ENCODE measurements at regions not wholly inside any gene's neighbourhood (a gene's known extent, or its start where the extent isn't known, plus 50 kb on each side); places are given as distances from the start of the nearest gene placed in this dataset.

- H2AFZ ChIP-seq (ENCODE audit: low read length) = no peak overlapping the region
- H3K9ac ChIP-seq (ENCODE audit: insufficient read depth, low read depth, low read length) = no peak overlapping the region
- 47% methylated on average over 3 of the region's 3 CpGs for WGBS (ENCODE audit: low lambda C conversion rate)
- FAIRE-seq = no peak
- H3K4me1 ChIP-seq (ENCODE audit: insufficient read depth, low read length) = no peaks in the 10 kb centered on the region
- H3K27ac ChIP-seq (ENCODE audit: extremely low read length, insufficient read depth, low read length) = no peak overlapping the region
- ChIA-PET POLR2A (no interaction called here), CTCF (ENCODE audit: low intra/inter-chr PET ratio, low total read pairs) (no interaction called here)
- intact Hi-C loops (cut with micrococcal nuclease; ENCODE audit: unreplicated experiment) = no loop called here
- no peak overlapping the region for H3K4me2 ChIP-seq (ENCODE audit: low read depth, low read length)
- no peak overlapping the region for H3K4me3 ChIP-seq (replicated peaks in 1 of 3; ENCODE audit: insufficient read depth in 1 of 3, low read depth in 2 of 3, low read length in 3 of 3)
- DNase-seq (ENCODE audit: low spot score) = no peak
- TF ChIP-seq HNF1A (IDR thresholded peaks at IDR 0.05; ENCODE audit: low read depth) = no peak
- TF ChIP-seq HNF1A (CRISPR knock-in tag; IDR thresholded peaks at IDR 0.05; ENCODE audit: borderline replicate concordance) = no peak
- no peak for TF ChIP-seq POLR2AphosphoS2 (IDR thresholded peaks at IDR 0.05; ENCODE audit: low read depth, low read length)
- no TSS peak for BruUV-seq (replicated peaks)
- H3K79me2 ChIP-seq (ENCODE audit: insufficient read depth, low read length) = no peaks in the 10 kb centered on the region
- no peaks in the 10 kb centered on the region for H3K36me3 ChIP-seq (replicated peaks in 1 of 2; ENCODE audit: control insufficient read depth in 1 of 2, insufficient read depth in 2 of 2, low read length in 2 of 2)
- in situ Hi-C loops (cut with HindIII; ENCODE audit: extremely low pct_ligation_motif_present, low pct_unique_long_range_greater_than_20kb) = no loop called here
- H3K27me3 ChIP-seq (ENCODE audit: control insufficient read depth in 1 of 2, insufficient read depth in 2 of 2, low read length in 2 of 2) = no peaks in the 10 kb centered on the region
- ATAC-seq = no peak
- no peaks in the 10 kb centered on the region for H3K9me3 ChIP-seq (ENCODE audit: low read length)
- no peaks in the 10 kb centered on the region for H4K20me1 ChIP-seq (ENCODE audit: insufficient read depth, low read length)
Observed at GRCh38 chrX:140928739-140929138, 73.7 kb upstream of the SPANXB1 start.

- intact Hi-C loops (cut with micrococcal nuclease; ENCODE audit: unreplicated experiment) = no loop called here
- Histone ChIP-seq H4K20me1 (ENCODE audit: insufficient read depth, low read length) (no peaks in the 10 kb centered on the region), H3K4me1 (ENCODE audit: insufficient read depth, low read length) (no peaks in the 10 kb centered on the region), H3K36me3 (replicated peaks in 1 of 2; ENCODE audit: control insufficient read depth in 1 of 2, insufficient read depth in 2 of 2, low read length in 2 of 2) (no peaks in the 10 kb centered on the region), H3K27ac (ENCODE audit: extremely low read length, insufficient read depth, low read length) (no peak overlapping the region), H3K9ac (ENCODE audit: insufficient read depth, low read depth, low read length) (no peak overlapping the region), H3K27me3 (ENCODE audit: control insufficient read depth in 1 of 2, insufficient read depth in 2 of 2, low read length in 2 of 2) (no peaks in the 10 kb centered on the region), H3K9me3 (ENCODE audit: low read length) (no peaks in the 10 kb centered on the region), H3K79me2 (ENCODE audit: insufficient read depth, low read length) (no peaks in the 10 kb centered on the region), H3K4me3 (replicated peaks in 1 of 3; ENCODE audit: insufficient read depth in 1 of 3, low read depth in 2 of 3, low read length in 3 of 3) (no peak overlapping the region), H3K4me2 (ENCODE audit: low read depth, low read length) (no peak overlapping the region), H2AFZ (ENCODE audit: low read length) (no peak overlapping the region)
- WGBS (ENCODE audit: low lambda C conversion rate) = 0% methylated on average over 3 of the region's 3 CpGs
- in situ Hi-C loops (cut with HindIII; ENCODE audit: extremely low pct_ligation_motif_present, low pct_unique_long_range_greater_than_20kb) = no loop called here
- ATAC-seq (no peak), DNase-seq (ENCODE audit: low spot score) (no peak), FAIRE-seq (no peak)
- ChIA-PET CTCF (ENCODE audit: low intra/inter-chr PET ratio, low total read pairs) (no interaction called here), POLR2A (no interaction called here)
- TF ChIP-seq ZFP36L1 (CRISPR knock-in tag; IDR thresholded peaks at IDR 0.05) = no peak
- no peak for TF ChIP-seq MIER2 (CRISPR knock-in tag; IDR thresholded peaks at IDR 0.05)
- no peak for TF ChIP-seq ARNT (IDR thresholded peaks at IDR 0.05)
- no peak for TF ChIP-seq PITX1 (CRISPR knock-in tag; IDR thresholded peaks at IDR 0.05)
- TF ChIP-seq BRCA1 (CRISPR knock-in tag; IDR thresholded peaks at IDR 0.05) = no peak
- no peak for TF ChIP-seq ZNF629 (CRISPR knock-in tag; conservative IDR thresholded peaks at IDR 0.05)
- no peak for TF ChIP-seq BHLHE40 (IDR thresholded peaks at IDR 0.05; ENCODE audit: low read length)
- no peak for TF ChIP-seq TFDP2 (CRISPR knock-in tag; IDR thresholded peaks at IDR 0.05)
- no peak for TF ChIP-seq ZNF569 (CRISPR knock-in tag; IDR thresholded peaks at IDR 0.05; ENCODE audit: borderline replicate concordance)
- TF ChIP-seq FOXK1 (CRISPR knock-in tag; IDR thresholded peaks at IDR 0.05; ENCODE audit: borderline replicate concordance, low read depth) = no peak
- BruUV-seq (replicated peaks) = no TSS peak
Observed at GRCh38 chrX:140933016-140933415, 69.4 kb upstream of the SPANXB1 start.

All from HepG2 (cell line).